GM12878 (cell line): ENCODE measurements at regions not wholly inside any gene's neighbourhood (a gene's known extent, or its start where the extent isn't known, plus 50 kb on each side); places are given as distances from the start of the nearest gene placed in this dataset.

Source experiments
- ATAC-seq: fragments of 200-7000 bp; cut with Tn5 transposase; 3 replicates; pipeline ENCODE4 v1.9.1; 2020; ENCODE audit warnings: mild to moderate bottlenecking, moderate library complexity
- BruUV-seq: library from RNA; stranded (reverse); fragments of 400-500 nt; replicated peaks from 2 replicates; lab custom pipeline; 2021; lab: Mats Ljungman, UMichigan
- CTCF ChIA-PET: fragments of 300-600 bp; sonication (Branson Sonifier 250); formaldehyde crosslinking; extraction: SDS; loops from one replicate; lab custom pipeline; 2021; ENCODE audit warnings: inconsistent platforms; lab: Yijun Ruan, JAX
- POLR2A ChIA-PET: fragments of 350-600 bp; formaldehyde crosslinking; extraction: SDS; loops from one replicate; lab custom pipeline; 2021; ENCODE audit warnings: inconsistent platforms; lab: Charles Lee
- RAD21 ChIA-PET: fragments of 300-600 bp; sonication (Branson Sonifier 250); formaldehyde crosslinking; loops from one replicate; lab custom pipeline; 2023; ENCODE audit warnings: antibody characterized with exemption; ENCODE audit not compliant: unreplicated experiment; lab: Charles Lee
- SMC1A ChIA-PET: fragments of 300-600 bp; sonication (Branson Sonifier 250); formaldehyde crosslinking; loops from one replicate; lab custom pipeline; 2023; ENCODE audit not compliant: unreplicated experiment, uncharacterized antibody; lab: Charles Lee
- DNase-seq: peaks from one replicate; pipeline ENCODE4 v3.0.0-alpha.2; 2011; ENCODE audit warnings: low read depth, low spot score
- FAIRE-seq: peaks from 3 replicates; lab custom pipeline; 2011; peaks lifted over from hg19 to GRCh38; lab: Jason Lieb, UNC
- H2AFZ ChIP-seq: 2 replicates; pipeline ENCODE4 v1.6.0; 2011; ENCODE audit warnings: low read depth, low read length, control low read depth; ENCODE audit not compliant: control insufficient read depth
- H3K27ac ChIP-seq: 2 replicates; pipeline ENCODE4 v1.5.1; 2011; ENCODE audit warnings: control low read depth; ENCODE audit not compliant: control insufficient read depth, insufficient read depth
- H3K27me3 ChIP-seq, 2 experiments: replicated peaks in 1 of 2; 2 replicates each; pipeline versions ENCODE4 v1.6.0 to v1.6.1; 2011; ENCODE audit warnings: low read length in 1 of 2; ENCODE audit not compliant: control insufficient read depth in 2 of 2, insufficient read depth in 2 of 2
- H3K36me3 ChIP-seq, 2 experiments: 2 replicates each; pipeline ENCODE4 v1.5.1; 2011; ENCODE audit warnings: low read length in 1 of 2; ENCODE audit not compliant: control insufficient read depth in 2 of 2, insufficient read depth in 2 of 2
- H3K4me1 ChIP-seq: 2 replicates; pipeline ENCODE4 v1.6.1; 2011; ENCODE audit warnings: mild to moderate bottlenecking, low read length, moderate library complexity, mixed read lengths; ENCODE audit not compliant: control insufficient read depth, insufficient read depth
- H3K4me2 ChIP-seq: 2 replicates; pipeline ENCODE4 v1.6.0; 2011; ENCODE audit warnings: control low read depth; ENCODE audit not compliant: control insufficient read depth, insufficient read depth
- H3K4me3 ChIP-seq: fragments of 200-600 bp; sonication (generic); 2 replicates; pipeline ENCODE4 v1.5.1; 2016
- H3K79me2 ChIP-seq: 2 replicates; pipeline ENCODE4 v1.6.0; 2011; ENCODE audit warnings: low read length; ENCODE audit not compliant: control insufficient read depth, insufficient read depth
- H3K9ac ChIP-seq: 2 replicates; pipeline ENCODE4 v1.8.0; 2011; ENCODE audit warnings: low read length, control low read depth, mixed read lengths; ENCODE audit not compliant: control insufficient read depth, insufficient read depth
- H3K9me3 ChIP-seq: replicated peaks from 3 replicates; pipeline ENCODE4 v1.5.1; 2011; ENCODE audit warnings: mild to moderate bottlenecking, low read length; ENCODE audit not compliant: control insufficient read depth, insufficient read depth
- H4K20me1 ChIP-seq: 2 replicates; pipeline ENCODE4 v1.6.0; 2011; ENCODE audit not compliant: control insufficient read depth, insufficient read depth
- HDAC6 ChIP-seq: fragments of 200-600 bp; sonication (generic); IDR thresholded peaks from one replicate; pipeline ENCODE4 v1.8.0; 2017; ENCODE audit warnings: antibody characterized with exemption; ENCODE audit not compliant: unreplicated experiment
- NBN ChIP-seq: fragments of 450-650 bp; IDR thresholded peaks from 2 replicates; pipeline ENCODE4 v1.6.1; 2016
- POLR2AphosphoS5 ChIP-seq: IDR thresholded peaks from 2 replicates; pipeline ENCODE4 v1.6.1; 2011; ENCODE audit warnings: mild to moderate bottlenecking, low read length, inconsistent platforms
- SMARCA5 ChIP-seq: fragments of 450-650 bp; IDR thresholded peaks from 2 replicates; pipeline ENCODE4 v1.6.1; 2017; ENCODE audit warnings: mild to moderate bottlenecking
- TCF3 ChIP-seq: IDR thresholded peaks from 2 replicates; pipeline ENCODE4 v1.6.1; 2012; ENCODE audit warnings: low read depth, mild to moderate bottlenecking, low read length, borderline replicate concordance; ENCODE audit not compliant: insufficient read depth
- WRNIP1 ChIP-seq: IDR thresholded peaks from 2 replicates; pipeline ENCODE4 v1.6.1; 2011; ENCODE audit warnings: low read depth, low read length, improper control_type of control experiment, borderline replicate concordance
- YY1 ChIP-seq: IDR thresholded peaks from 2 replicates; pipeline ENCODE4 v1.6.1; 2011; ENCODE audit warnings: low read depth, mild to moderate bottlenecking, low read length
- ZNF24 ChIP-seq: fragments of 450-650 bp; IDR thresholded peaks from 2 replicates; pipeline ENCODE4 v1.6.1; 2017; ENCODE audit warnings: antibody characterized with exemption, mild to moderate bottlenecking
- ZNF622 ChIP-seq: fragments of 450-650 bp; IDR thresholded peaks from 2 replicates; pipeline ENCODE4 v1.6.1; 2017; ENCODE audit warnings: mild to moderate bottlenecking, inconsistent platforms
- WGBS: methylation state at CpG from one replicate; pipeline ENCODE4 v1.1.6; 2016; ENCODE audit warnings: low lambda C conversion rate; ENCODE audit not compliant: insufficient replicate concordance, insufficient coverage; ENCODE audit errors: missing lambda C conversion rate; 5-methylcytosine and 5-hydroxymethylcytosine counted together
- in situ Hi-C: fragments of 300-500 bp; cut with MboI; formaldehyde crosslinking; loops from 9 replicates; pipeline ENCODE4 v1.14.3; 2018; ENCODE audit warnings: mixed read lengths
- intact Hi-C: fragments of 100-400 bp; cut with micrococcal nuclease; formaldehyde crosslinking; loops from one replicate; pipeline ENCODE4 v1.14.2; 2022; ENCODE audit not compliant: unreplicated experiment
- TF ChIP-seq, protein P1 (sequence below): fragments of 450-650 bp; IDR thresholded peaks from 2 replicates; pipeline ENCODE4 v1.6.1; 2017; ENCODE audit warnings: mild to moderate bottlenecking

DNA sequence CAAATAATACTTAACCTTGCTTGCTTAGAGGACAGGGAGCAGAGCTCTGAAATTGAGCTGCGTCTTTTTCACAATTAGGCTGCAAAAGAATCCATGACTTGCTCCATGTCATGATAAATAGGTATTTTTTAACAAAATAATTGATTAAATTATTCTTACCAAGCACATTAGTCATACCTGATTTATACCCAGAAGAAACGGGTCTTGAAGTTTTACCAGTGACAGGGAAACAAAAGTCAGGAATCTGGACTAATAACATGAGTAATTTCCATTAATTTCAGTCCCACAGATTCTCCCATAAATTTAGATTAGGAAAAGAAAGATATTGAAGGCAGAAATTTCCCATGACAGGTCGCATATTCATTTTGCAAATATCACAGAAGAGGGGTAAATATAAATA lies 85.0 kb upstream of the BMP5 start:
- Histone ChIP-seq H3K27me3 (no peaks in the 10 kb centered on the region), H3K4me3 (no peak overlapping the region), H3K4me1 (no peaks in the 10 kb centered on the region), H4K20me1 (no peaks in the 10 kb centered on the region), H2AFZ (no peak overlapping the region), H3K27ac (no peak overlapping the region), H3K4me2 (no peak overlapping the region), H3K9ac (no peak overlapping the region), H3K9me3 (no peaks in the 10 kb centered on the region), H3K79me2 (no peaks in the 10 kb centered on the region), H3K36me3 (no peaks in the 10 kb centered on the region)
- BruUV-seq = no TSS peak
- TF ChIP-seq ZNF24 (no peak), TCF3 (no peak), NBN (no peak), WRNIP1 (no peak), YY1 (no peak), ZNF622 (no peak), HDAC6 (no peak), SMARCA5 (no peak), POLR2AphosphoS5 (no peak)
- TF ChIP-seq, protein P1, sequence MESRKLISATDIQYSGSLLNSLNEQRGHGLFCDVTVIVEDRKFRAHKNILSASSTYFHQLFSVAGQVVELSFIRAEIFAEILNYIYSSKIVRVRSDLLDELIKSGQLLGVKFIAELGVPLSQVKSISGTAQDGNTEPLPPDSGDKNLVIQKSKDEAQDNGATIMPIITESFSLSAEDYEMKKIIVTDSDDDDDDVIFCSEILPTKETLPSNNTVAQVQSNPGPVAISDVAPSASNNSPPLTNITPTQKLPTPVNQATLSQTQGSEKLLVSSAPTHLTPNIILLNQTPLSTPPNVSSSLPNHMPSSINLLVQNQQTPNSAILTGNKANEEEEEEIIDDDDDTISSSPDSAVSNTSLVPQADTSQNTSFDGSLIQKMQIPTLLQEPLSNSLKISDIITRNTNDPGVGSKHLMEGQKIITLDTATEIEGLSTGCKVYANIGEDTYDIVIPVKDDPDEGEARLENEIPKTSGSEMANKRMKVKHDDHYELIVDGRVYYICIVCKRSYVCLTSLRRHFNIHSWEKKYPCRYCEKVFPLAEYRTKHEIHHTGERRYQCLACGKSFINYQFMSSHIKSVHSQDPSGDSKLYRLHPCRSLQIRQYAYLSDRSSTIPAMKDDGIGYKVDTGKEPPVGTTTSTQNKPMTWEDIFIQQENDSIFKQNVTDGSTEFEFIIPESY = no peak
- CTCF ChIA-PET = no interaction called here
- WGBS = 22% methylated on average over 3 of the region's 3 CpGs
- in situ Hi-C loops (no loop called here), intact Hi-C loops (loop anchor here (1.0 kb wide), 1 partner anchor 22 kb away; no protein-coding TSS in a partner anchor)
- RAD21 ChIA-PET = no interaction called here
- POLR2A ChIA-PET = no interaction called here
- no peak for DNase-seq
- ATAC-seq = no peak
- SMC1A ChIA-PET = no interaction called here
- FAIRE-seq = no peak
